ENCODE measurements at regions not wholly inside any gene's neighbourhood (a gene's known extent, or its start where the extent isn't known, plus 50 kb on each side); places are given as distances from the start of the nearest gene placed in this dataset.

DNA sequence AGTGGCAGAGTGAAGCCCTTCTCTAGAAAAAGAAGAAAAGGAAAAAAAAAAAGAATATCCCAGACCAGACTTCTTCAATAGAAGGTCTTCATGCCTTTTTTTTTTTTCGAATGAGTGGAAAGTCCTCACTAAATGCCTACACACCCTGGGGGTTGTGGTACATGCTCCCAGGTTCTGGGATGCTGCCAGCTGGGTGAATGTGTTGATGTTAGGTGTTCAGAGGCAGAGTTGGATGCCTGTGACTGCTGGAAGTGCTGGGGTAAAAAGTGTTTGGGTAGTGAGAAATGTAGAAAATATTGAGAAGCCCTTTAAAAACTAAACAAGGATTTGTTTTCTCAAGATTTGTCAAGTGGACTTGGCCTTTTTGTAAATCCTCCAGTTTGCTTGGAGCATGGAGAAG is 318.6 kb downstream of the SLC4A3 start:
- Histone ChIP-seq H3K4me3 (ENCODE audit: low read length) (no peak overlapping the region), H3K27me3 (ENCODE audit: insufficient read depth, low read length) (no peaks in the 10 kb centered on the region), H3K9me3 (ENCODE audit: insufficient read depth, low read depth, low read length) (no peaks in the 10 kb centered on the region), H3K9ac (ENCODE audit: low read depth, low read length) (no peak overlapping the region), H3K36me3 (ENCODE audit: insufficient read depth, low read depth, low read length) (no peaks in the 10 kb centered on the region), H3K4me1 (ENCODE audit: insufficient read depth, low read length) (no peaks in the 10 kb centered on the region; the same call in none of the 2 replicates), H3K27ac (ENCODE audit: low read length) (no peak overlapping the region)

DNA sequence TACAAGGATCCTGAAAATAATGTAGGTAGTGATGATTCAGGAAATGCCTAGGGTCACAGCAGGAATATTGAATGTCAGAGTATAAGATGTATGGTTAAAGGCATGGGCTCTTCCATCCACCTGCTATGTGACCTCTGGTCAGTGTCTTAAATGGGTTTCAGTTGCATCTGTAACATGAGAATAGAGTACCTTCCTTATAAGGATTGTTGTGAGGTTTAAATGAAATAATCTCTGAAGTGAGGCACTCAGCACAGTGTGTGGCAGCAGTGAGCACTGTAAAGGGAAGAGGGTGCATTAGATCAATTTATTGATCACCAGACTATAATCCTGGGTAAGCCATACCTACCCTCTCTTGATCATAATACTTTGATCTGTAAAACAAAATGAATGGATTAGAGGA is 319.1 kb downstream of the SLC4A3 start:
- no peak overlapping the region for H3K4me3 ChIP-seq (ENCODE audit: low read length)
- H3K27me3 ChIP-seq (ENCODE audit: insufficient read depth, low read length) = no peaks in the 10 kb centered on the region
- no peaks in the 10 kb centered on the region for H3K9me3 ChIP-seq (ENCODE audit: insufficient read depth, low read depth, low read length)
- H3K4me1 ChIP-seq (ENCODE audit: insufficient read depth, low read length) = no peaks in the 10 kb centered on the region; the same call in none of the 2 replicates
- H3K36me3 ChIP-seq (ENCODE audit: insufficient read depth, low read depth, low read length) = no peaks in the 10 kb centered on the region
- H3K27ac ChIP-seq (ENCODE audit: low read length) = no peak overlapping the region
- H3K9ac ChIP-seq (ENCODE audit: low read depth, low read length) = no peak overlapping the region

DNA sequence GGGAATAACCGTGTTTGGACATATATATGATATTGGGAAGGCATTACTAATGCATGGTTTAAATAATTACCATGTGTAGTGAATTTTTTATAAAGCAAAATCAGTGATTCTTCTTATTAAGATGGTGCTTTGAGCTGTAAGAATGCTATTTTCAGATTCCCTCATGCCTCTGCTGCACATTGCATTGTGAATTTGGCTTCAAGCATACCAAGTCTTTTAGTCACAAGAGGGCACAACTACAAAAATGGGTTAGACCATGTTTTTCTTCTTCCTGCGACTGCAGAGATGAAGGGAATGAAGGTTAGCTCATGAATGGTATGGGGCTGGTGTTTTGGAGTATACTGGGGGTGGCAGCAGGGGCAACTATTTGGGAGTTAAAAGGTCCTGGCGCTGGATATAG is 320.1 kb downstream of the SLC4A3 start:
- Histone ChIP-seq H3K9ac (ENCODE audit: low read depth, low read length) (no peak overlapping the region), H3K4me3 (ENCODE audit: low read length) (no peak overlapping the region), H3K9me3 (ENCODE audit: insufficient read depth, low read depth, low read length) (no peaks in the 10 kb centered on the region), H3K27me3 (ENCODE audit: insufficient read depth, low read length) (no peaks in the 10 kb centered on the region), H3K4me1 (ENCODE audit: insufficient read depth, low read length) (no peaks in the 10 kb centered on the region; the same call in none of the 2 replicates), H3K27ac (ENCODE audit: low read length) (no peak overlapping the region), H3K36me3 (ENCODE audit: insufficient read depth, low read depth, low read length) (no peaks in the 10 kb centered on the region)

- no peak overlapping the region for H3K4me3 ChIP-seq (ENCODE audit: low read length)
- no peaks in the 10 kb centered on the region; the same call in none of the 2 replicates for H3K4me1 ChIP-seq (ENCODE audit: insufficient read depth, low read length)
Observed at GRCh38 chr2:219949053-219949452, 321.6 kb downstream of the SLC4A3 start.

GRCh38 chr2:219951099-219951498 is 323.7 kb downstream of the SLC4A3 start:
- Histone ChIP-seq H3K27ac (ENCODE audit: low read length) (no peak overlapping the region), H3K9me3 (ENCODE audit: insufficient read depth, low read depth, low read length) (peaks cover 4% of the 10 kb centered on the region; the same call in 1 of the 2 replicates), H3K27me3 (ENCODE audit: insufficient read depth, low read length) (no peaks in the 10 kb centered on the region), H3K9ac (ENCODE audit: low read depth, low read length) (no peak overlapping the region), H3K4me1 (ENCODE audit: insufficient read depth, low read length) (no peaks in the 10 kb centered on the region; the same call in none of the 2 replicates), H3K4me3 (ENCODE audit: low read length) (no peak overlapping the region), H3K36me3 (ENCODE audit: insufficient read depth, low read depth, low read length) (no peaks in the 10 kb centered on the region)

More at GRCh38 chr2:219949053-219949452, 321.6 kb downstream of the SLC4A3 start:
- no peaks in the 10 kb centered on the region for H3K36me3 ChIP-seq (ENCODE audit: insufficient read depth, low read depth, low read length)
- no peak overlapping the region for H3K9ac ChIP-seq (ENCODE audit: low read depth, low read length)
- peaks cover 4% of the 10 kb centered on the region; the same call in 1 of the 2 replicates for H3K9me3 ChIP-seq (ENCODE audit: insufficient read depth, low read depth, low read length)
- no peaks in the 10 kb centered on the region for H3K27me3 ChIP-seq (ENCODE audit: insufficient read depth, low read length)
- no peak overlapping the region for H3K27ac ChIP-seq (ENCODE audit: low read length)

DNA sequence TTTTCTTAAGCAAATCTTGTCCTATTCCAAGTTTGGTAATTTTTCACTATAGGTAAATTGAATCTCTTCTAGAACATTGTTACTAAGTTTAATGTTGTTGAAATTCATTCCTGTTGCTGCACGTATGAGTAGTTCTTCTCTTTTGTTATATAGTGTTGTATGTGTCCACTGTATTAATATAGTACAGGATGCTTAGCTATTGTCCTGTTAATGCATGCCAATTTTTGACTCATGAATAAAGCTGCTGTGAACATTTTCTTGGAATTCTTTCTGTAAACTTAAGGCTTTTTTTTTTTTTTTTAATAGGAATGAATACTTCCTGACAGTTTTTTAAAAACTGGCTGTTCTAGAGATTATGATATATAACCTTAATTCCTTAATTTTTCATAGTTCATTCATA is 326.9 kb downstream of the SLC4A3 start:
- no peaks in the 10 kb centered on the region for H3K4me1 ChIP-seq (ENCODE audit: insufficient read depth, low read length)
- H3K36me3 ChIP-seq (ENCODE audit: insufficient read depth, low read depth, low read length) = no peaks in the 10 kb centered on the region
- no peak overlapping the region for H3K4me3 ChIP-seq (ENCODE audit: low read length)
- H3K9me3 ChIP-seq (ENCODE audit: insufficient read depth, low read depth, low read length) = peaks cover 4% of the 10 kb centered on the region; the same call in 1 of the 2 replicates
- H3K27me3 ChIP-seq (ENCODE audit: insufficient read depth, low read length) = no peaks in the 10 kb centered on the region
- H3K9ac ChIP-seq (ENCODE audit: low read depth, low read length) = no peak overlapping the region
- H3K27ac ChIP-seq (ENCODE audit: low read length) = no peak overlapping the region

DNA sequence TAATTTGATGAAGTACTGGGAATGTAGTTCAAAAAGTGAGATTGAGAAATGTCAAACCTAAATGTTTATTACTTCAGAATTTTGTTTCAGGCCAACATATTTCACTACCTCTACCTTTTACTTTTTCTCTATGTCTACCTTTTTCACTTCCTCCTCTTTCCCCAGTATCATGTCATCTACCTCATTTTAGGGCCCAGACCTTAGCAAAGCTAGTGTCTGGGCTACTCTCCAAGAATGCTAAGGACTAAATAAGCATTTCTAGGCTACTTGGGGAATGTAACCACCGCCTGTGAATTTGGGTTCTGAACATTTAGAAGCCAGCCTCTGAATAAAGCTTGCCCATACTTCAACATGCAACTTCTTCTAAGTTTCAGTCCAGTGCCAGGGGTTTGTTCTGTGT is 330.4 kb downstream of the SLC4A3 start:
- Histone ChIP-seq H3K4me3 (ENCODE audit: low read length) (no peak overlapping the region), H3K9me3 (ENCODE audit: insufficient read depth, low read depth, low read length) (peaks cover 4% of the 10 kb centered on the region; the same call in 1 of the 2 replicates), H3K4me1 (ENCODE audit: insufficient read depth, low read length) (peaks cover 6% of the 10 kb centered on the region; the same call in 1 of the 2 replicates), H3K9ac (ENCODE audit: low read depth, low read length) (no peak overlapping the region), H3K27ac (ENCODE audit: low read length) (no peak overlapping the region), H3K36me3 (ENCODE audit: insufficient read depth, low read depth, low read length) (no peaks in the 10 kb centered on the region), H3K27me3 (ENCODE audit: insufficient read depth, low read length) (peaks cover 14% of the 10 kb centered on the region)

GRCh38 chr2:219958941-219959340 is 331.5 kb downstream of the SLC4A3 start:
- Histone ChIP-seq H3K9me3 (ENCODE audit: insufficient read depth, low read depth, low read length) (no peaks in the 10 kb centered on the region), H3K9ac (ENCODE audit: low read depth, low read length) (no peak overlapping the region), H3K4me3 (ENCODE audit: low read length) (no peak overlapping the region), H3K27ac (ENCODE audit: low read length) (no peak overlapping the region), H3K27me3 (ENCODE audit: insufficient read depth, low read length) (peaks cover 25% of the 10 kb centered on the region), H3K36me3 (ENCODE audit: insufficient read depth, low read depth, low read length) (no peaks in the 10 kb centered on the region), H3K4me1 (ENCODE audit: insufficient read depth, low read length) (peaks cover 6% of the 10 kb centered on the region; the same call in 1 of the 2 replicates)

GRCh38 chr2:219959471-219959870 is 332.0 kb downstream of the SLC4A3 start:
- H3K36me3 ChIP-seq (ENCODE audit: insufficient read depth, low read depth, low read length) = no peaks in the 10 kb centered on the region
- no peak overlapping the region for H3K27ac ChIP-seq (ENCODE audit: low read length)
- no peak overlapping the region for H3K9ac ChIP-seq (ENCODE audit: low read depth, low read length)
- peaks cover 8% of the 10 kb centered on the region; the same call in 1 of the 2 replicates for H3K4me1 ChIP-seq (ENCODE audit: insufficient read depth, low read length)
- peaks cover 30% of the 10 kb centered on the region for H3K27me3 ChIP-seq (ENCODE audit: insufficient read depth, low read length)
- no peaks in the 10 kb centered on the region for H3K9me3 ChIP-seq (ENCODE audit: insufficient read depth, low read depth, low read length)
- no peak overlapping the region for H3K4me3 ChIP-seq (ENCODE audit: low read length)

GRCh38 chr2:219961947-219962498 is 334.6 kb downstream of the SLC4A3 start:
- no peaks in the 10 kb centered on the region for H3K36me3 ChIP-seq (ENCODE audit: insufficient read depth, low read depth, low read length)
- H3K9me3 ChIP-seq (ENCODE audit: insufficient read depth, low read depth, low read length) = no peaks in the 10 kb centered on the region
- peaks cover 43% of the 10 kb centered on the region for H3K27me3 ChIP-seq (ENCODE audit: insufficient read depth, low read length)
- H3K4me1 ChIP-seq (ENCODE audit: insufficient read depth, low read length) = peaks cover 28% of the 10 kb centered on the region
- no peak overlapping the region for H3K4me3 ChIP-seq (ENCODE audit: low read length)
- H3K27ac ChIP-seq (ENCODE audit: low read length) = no peak overlapping the region
- no peak overlapping the region for H3K9ac ChIP-seq (ENCODE audit: low read depth, low read length)

DNA sequence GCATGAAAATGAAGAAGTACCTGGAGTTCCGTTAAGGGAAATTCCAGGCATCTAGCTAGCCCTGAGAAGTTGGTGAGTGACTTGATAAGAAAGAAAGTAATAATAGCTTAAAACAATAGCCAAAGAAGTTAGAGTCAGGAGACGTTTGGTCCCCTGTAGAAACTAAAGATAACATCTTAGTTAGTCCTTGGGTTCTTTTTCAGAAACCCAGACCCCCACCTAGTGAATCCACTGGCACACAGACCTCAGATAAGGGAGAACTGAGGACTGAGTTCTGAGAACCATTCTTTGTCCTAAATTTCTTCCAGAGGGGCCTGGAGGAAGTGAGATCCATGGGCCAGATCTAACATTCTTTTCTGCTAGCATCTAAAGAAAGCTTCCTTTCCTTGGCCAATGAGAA is 335.4 kb downstream of the SLC4A3 start:
- Histone ChIP-seq H3K36me3 (ENCODE audit: insufficient read depth, low read depth, low read length) (no peaks in the 10 kb centered on the region), H3K9me3 (ENCODE audit: insufficient read depth, low read depth, low read length) (no peaks in the 10 kb centered on the region), H3K27ac (ENCODE audit: low read length) (no peak overlapping the region), H3K27me3 (ENCODE audit: insufficient read depth, low read length) (peaks cover 50% of the 10 kb centered on the region), H3K4me3 (ENCODE audit: low read length) (no peak overlapping the region), H3K9ac (ENCODE audit: low read depth, low read length) (no peak overlapping the region), H3K4me1 (ENCODE audit: insufficient read depth, low read length) (peaks cover 31% of the 10 kb centered on the region)
